ENCODE measurements at regions not wholly inside any gene's neighbourhood (a gene's known extent, or its start where the extent isn't known, plus 50 kb on each side); places are given as distances from the start of the nearest gene placed in this dataset.

DNA sequence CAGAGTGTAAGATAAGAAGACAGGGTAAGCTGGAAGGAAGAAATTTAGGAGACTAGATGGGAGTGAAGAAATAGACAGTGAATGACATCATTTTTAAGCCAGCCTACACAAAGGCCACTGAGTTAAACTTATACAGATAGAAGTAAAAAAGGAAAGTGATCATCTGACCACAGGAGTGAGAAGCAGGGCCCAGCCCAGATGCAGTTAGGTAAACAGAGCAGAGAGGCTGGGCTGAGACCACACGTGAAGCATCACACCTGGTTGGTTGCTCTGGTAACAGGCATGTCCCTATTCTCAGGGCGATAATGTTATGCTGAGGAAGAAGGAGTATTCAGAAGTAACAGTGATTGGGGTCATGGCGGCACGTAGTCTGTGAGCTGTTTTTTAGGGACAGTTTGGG, 1079.4 kb downstream of the AACS start:
- TF ChIP-seq, protein P1, sequence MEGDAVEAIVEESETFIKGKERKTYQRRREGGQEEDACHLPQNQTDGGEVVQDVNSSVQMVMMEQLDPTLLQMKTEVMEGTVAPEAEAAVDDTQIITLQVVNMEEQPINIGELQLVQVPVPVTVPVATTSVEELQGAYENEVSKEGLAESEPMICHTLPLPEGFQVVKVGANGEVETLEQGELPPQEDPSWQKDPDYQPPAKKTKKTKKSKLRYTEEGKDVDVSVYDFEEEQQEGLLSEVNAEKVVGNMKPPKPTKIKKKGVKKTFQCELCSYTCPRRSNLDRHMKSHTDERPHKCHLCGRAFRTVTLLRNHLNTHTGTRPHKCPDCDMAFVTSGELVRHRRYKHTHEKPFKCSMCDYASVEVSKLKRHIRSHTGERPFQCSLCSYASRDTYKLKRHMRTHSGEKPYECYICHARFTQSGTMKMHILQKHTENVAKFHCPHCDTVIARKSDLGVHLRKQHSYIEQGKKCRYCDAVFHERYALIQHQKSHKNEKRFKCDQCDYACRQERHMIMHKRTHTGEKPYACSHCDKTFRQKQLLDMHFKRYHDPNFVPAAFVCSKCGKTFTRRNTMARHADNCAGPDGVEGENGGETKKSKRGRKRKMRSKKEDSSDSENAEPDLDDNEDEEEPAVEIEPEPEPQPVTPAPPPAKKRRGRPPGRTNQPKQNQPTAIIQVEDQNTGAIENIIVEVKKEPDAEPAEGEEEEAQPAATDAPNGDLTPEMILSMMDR (IDR thresholded peaks at IDR 0.05; ENCODE audit: low read depth, low read length) = no peak
- TF ChIP-seq POLR2A (IDR thresholded peaks at IDR 0.05; ENCODE audit: extremely low read depth, insufficient read length) (no peak), MYC (IDR thresholded peaks at IDR 0.05; ENCODE audit: low read depth, low read length) (no peak)
- TF ChIP-seq, protein P2, sequence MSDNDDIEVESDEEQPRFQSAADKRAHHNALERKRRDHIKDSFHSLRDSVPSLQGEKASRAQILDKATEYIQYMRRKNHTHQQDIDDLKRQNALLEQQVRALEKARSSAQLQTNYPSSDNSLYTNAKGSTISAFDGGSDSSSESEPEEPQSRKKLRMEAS (IDR thresholded peaks at IDR 0.05; ENCODE audit: low read depth, low read length) = no peak
- DNase-seq (ENCODE audit: low read depth) = no peak
- H3K4me3 ChIP-seq (ENCODE audit: low read depth, low read length) = no peak overlapping the region

DNA sequence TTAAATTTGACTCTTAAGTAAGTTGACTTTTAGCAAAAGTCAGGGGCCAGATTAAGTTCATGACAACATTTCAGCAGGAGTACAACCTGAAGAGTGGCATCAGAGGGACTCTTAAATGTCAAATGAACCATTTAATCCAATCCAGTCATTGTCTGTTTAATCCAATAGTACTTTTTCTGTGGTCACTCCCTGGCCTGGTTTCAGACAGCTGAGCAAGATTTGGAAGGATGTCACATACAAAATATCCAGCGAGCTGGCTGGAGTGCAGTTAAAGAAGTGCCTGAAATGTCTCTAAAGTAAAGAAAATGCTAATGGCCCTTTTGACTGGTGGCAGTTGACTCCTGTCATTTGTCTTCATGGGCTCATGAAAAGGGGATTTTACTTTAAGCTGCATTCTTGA, 1082.1 kb downstream of the AACS start:
- H3K4me3 ChIP-seq (ENCODE audit: low read depth, low read length) = no peak overlapping the region
- no peak for DNase-seq (ENCODE audit: low read depth)
- no peak for TF ChIP-seq POLR2A (IDR thresholded peaks at IDR 0.05; ENCODE audit: extremely low read depth, insufficient read length)
- no peak for TF ChIP-seq MYC (IDR thresholded peaks at IDR 0.05; ENCODE audit: low read depth, low read length)
- TF ChIP-seq, protein P2 (IDR thresholded peaks at IDR 0.05; ENCODE audit: low read depth, low read length) = no peak
- TF ChIP-seq, protein P1 (IDR thresholded peaks at IDR 0.05; ENCODE audit: low read depth, low read length) = no peak

DNA sequence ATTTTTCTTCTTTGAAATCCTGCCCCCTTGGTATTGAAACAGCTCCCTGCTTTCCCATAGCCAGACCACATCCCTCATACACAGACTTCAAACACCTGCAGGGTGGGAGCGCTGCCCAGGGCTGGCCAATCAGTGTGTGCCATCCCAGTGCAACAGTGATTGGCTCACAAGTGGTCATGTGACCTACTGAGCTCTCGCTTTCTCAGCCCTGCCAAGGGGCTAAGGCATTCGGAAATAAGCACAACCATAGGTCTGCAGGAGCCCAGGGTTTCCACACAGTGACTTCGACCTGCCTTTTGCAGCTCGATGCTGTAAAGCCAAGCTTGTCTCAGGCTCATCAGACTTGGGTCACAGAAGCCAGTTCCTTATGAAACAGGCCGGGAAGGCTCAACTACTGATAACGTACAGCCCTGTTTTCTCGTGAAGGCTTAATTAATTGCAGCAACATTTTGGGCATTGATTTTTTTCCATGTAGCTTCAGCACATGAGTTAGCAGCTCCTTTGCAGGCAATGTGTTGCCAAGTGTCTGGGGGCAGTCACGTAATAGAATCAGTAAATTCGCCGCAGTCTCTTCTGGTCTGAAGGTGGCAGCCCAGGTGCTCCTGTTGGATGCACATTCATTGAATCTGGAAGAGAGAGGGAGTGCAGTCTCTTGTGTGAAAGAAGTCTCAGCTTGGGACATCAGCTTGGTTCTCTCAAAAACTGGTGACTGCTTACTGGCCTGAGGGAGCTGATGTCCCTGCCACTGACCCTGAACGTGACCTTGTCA, 1091.8 kb downstream of the AACS start:
- H3K4me3 ChIP-seq (ENCODE audit: low read depth, low read length) = no peak overlapping the region
- DNase-seq (ENCODE audit: low read depth) = no peak

DNA sequence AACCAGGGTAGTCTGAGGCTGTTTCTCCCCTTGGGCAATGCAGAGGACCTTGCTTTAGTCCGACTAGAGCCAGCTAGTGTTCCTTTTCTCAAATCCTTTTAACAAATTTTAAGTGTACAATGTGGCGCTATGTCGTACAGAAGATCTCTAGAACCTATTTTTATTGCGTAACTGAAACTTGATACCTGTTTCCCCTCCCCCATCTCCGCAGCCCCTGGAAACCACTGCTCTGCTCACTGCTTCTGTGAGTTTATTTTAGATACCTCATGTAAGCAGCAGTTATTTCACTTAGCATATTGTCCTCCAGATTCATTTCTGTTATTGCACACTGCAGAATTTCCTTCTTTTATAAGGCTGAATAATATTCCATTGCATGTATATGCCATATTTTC, 1092.3 kb downstream of the AACS start:
- DNase-seq (ENCODE audit: low read depth) = no peak
- H3K4me3 ChIP-seq (ENCODE audit: low read depth, low read length) = no peak overlapping the region
- TF ChIP-seq POLR2A (IDR thresholded peaks at IDR 0.05; ENCODE audit: extremely low read depth, insufficient read length) (no peak), MYC (IDR thresholded peaks at IDR 0.05; ENCODE audit: low read depth, low read length) (no peak)
- TF ChIP-seq, protein P2 (IDR thresholded peaks at IDR 0.05; ENCODE audit: low read depth, low read length) = no peak
- TF ChIP-seq, protein P1 (IDR thresholded peaks at IDR 0.05; ENCODE audit: low read depth, low read length) = no peak

More for the DNA sequence above, 1091.8 kb downstream of the AACS start:
- TF ChIP-seq MYC (IDR thresholded peaks at IDR 0.05; ENCODE audit: low read depth, low read length) = no peak
- TF ChIP-seq, protein P2 (IDR thresholded peaks at IDR 0.05; ENCODE audit: low read depth, low read length) = no peak
- TF ChIP-seq, protein P1 (IDR thresholded peaks at IDR 0.05; ENCODE audit: low read depth, low read length) = no peak
- TF ChIP-seq POLR2A (IDR thresholded peaks at IDR 0.05; ENCODE audit: extremely low read depth, insufficient read length) = no peak

DNA sequence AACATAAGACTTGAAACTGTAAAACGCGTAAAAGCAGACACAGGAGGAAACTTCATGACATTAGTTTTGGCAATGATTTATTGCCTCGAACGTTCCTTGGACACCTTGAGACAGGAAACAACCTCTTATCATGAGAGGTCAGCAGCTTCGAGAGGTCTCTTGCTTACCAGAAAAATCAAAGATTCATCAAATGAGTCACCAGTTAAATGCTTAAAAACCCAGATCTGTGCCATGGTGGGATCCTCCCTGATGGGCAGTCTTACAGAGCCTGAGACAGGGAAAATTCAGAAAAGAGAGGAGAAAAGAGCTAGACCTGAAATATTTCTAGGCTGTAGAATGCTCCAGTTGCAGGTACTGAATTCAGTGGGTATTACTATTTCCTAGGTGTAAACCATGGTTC, 1093.9 kb downstream of the AACS start:
- no peak overlapping the region for H3K4me3 ChIP-seq (ENCODE audit: low read depth, low read length)
- TF ChIP-seq POLR2A (IDR thresholded peaks at IDR 0.05; ENCODE audit: extremely low read depth, insufficient read length) (no peak), MYC (IDR thresholded peaks at IDR 0.05; ENCODE audit: low read depth, low read length) (no peak)
- TF ChIP-seq, protein P1 (IDR thresholded peaks at IDR 0.05; ENCODE audit: low read depth, low read length) = no peak
- TF ChIP-seq, protein P2 (IDR thresholded peaks at IDR 0.05; ENCODE audit: low read depth, low read length) = no peak
- DNase-seq (ENCODE audit: low read depth) = no peak
